GM19324 (cell line): ENCODE measurements at regions not wholly inside any gene's neighbourhood (a gene's known extent, or its start where the extent isn't known, plus 50 kb on each side); places are given as distances from the start of the nearest gene placed in this dataset.
"Not testable (repeated sequence)": the region's sequence is repeated elsewhere in the genome, so short reads cannot be mapped to it uniquely, and the experiment has no call there.

Source experiments
- ATAC-seq: cut with Tn5 transposase; IDR thresholded peaks from one replicate; pipeline ENCODE4 v1.9.1; 2021; ENCODE audit warnings: mild to moderate bottlenecking, moderate library complexity; ENCODE audit not compliant: unreplicated experiment, low FRiP score

DNA sequence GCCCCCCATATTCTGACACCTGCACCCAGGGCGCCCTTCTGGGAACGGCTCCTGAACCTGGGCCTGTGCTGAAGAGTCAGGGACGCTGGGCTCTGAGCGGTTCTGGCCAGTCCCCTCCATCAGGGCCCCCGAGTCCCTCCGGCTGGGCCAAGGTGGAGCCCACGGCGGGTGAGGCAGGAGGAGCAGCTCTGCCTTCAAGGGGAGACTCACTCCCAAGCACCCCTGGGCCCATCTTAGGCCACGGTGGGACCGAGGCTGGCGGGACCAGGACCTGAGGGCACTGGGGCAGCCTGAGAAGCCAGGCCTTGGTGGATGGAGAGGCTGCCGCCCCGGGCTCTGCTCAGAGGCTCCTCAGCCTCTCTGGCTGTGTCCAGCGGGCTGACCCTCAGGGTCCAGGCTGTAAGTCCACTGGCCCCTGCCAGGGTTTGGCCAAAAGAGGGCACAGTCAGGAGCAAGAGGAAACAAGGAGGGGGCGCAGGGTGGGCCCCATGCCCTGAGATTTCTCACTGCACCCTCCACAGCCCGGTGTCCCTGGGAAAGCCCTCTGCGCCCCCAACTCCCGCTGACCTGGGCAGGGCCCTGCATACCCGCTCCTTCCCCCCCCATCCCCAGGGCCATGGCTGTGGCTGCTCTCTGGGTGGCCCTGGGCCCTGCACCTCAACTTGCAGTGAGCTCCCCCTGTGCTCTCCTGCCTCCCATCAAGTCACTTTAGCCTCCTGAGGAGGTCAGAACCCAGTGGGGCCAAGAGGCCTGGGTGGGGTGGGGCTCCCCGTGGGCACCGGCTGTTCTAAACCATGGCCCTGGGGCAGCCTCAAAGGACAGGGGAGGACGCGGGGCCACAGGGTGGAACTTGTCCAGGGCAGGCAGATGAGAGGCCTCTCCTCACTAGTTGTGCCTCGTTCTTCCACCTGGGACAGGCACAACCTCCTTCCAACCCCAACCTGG lies 266.4 kb upstream of the SFSWAP start:
- no peak for ATAC-seq

DNA sequence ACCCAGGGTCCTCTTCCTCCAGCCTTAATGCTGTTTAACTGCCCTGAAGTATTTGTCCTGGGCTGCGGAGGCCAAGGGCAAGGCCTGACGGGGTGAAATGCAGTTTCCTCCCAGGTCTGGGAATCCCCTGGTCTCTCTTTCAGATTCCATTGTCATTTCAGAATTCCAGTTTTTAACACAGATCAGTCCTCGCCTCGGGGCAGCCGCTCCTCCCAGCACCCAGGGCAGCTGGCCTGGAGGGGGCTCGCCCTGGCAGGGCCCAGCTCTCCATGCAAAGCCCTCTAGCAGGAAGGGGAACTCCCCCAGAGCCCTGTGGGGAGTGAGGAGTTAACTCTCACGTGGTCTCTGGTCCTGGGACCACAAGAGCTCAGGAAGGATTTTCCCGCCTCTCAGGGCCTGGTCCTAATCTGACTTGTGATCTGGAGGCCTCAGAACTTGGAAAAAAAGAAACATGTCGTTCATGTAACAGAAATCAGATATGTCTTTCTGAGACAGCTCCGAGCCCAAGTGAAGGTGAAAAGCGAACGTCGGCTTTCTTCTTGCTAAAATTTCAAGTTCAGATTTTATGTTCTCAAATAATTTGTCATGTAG lies 265.6 kb upstream of the SFSWAP start:
- no peak for ATAC-seq

DNA sequence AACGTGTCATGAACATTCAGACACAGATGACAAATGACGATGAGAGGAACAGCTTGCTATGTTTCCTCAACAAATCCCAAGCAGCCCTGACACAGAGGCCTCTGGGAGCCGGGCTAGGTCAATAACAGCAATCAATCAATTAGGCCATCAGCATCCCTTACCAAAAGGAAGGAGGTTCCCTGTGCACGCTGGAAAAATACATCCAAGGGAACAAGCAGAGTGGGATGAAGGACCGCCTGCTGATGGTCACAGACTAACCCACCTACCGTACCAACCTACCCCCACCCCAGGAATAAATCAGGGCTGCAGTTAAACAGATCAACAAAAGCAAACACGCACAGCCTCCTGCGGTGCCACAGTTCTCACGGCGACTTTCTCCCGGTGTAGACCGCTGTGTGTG lies 265.1 kb upstream of the SFSWAP start:
- no peak for ATAC-seq

DNA sequence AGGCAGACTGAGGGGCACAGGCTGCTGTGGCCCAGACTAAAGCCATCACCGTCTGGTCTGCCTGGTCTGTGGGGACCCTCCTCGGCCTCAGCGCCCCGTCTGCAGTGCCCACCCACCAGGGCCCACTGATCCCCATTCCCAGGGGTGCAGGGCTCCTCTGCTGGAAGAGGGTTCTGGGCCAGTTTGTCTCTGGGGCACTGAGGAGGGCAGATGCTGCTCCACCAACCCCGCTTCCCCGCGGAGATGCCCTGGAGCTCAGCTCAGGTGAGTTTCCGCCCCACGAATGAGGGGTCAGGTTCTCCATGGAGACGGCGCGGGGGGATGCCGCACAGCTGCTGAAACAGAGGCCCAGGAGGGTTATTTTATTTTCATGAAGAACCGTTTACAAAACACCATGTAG lies 263.3 kb upstream of the SFSWAP start:
- ATAC-seq = not testable (repeated sequence)

DNA sequence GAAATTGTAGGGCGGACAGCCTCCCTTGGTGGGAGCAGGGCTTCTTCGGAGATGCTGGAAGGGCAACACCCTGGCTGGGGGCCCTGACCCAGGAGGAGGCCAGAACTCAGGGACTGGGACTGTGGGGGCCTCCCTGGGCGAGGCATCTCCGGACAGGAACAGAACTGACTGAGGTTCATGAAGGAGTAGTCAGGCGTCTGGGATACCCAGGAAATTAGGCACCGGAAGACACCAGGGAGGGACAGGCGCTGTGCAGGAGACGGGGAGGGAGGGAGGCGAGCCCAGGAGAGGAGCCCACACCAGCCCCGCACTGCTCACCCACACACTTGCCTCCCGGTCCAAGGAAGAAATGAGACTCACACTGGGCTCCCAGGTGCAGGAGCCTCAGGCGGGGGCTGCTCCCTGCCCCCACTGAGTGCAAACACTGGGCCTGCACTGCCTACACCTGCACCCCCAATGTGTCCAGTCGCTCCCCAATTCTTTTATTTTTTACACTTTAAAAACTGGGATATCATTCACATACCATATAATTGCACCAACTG lies 262.6 kb upstream of the SFSWAP start:
- ATAC-seq = no peak

DNA sequence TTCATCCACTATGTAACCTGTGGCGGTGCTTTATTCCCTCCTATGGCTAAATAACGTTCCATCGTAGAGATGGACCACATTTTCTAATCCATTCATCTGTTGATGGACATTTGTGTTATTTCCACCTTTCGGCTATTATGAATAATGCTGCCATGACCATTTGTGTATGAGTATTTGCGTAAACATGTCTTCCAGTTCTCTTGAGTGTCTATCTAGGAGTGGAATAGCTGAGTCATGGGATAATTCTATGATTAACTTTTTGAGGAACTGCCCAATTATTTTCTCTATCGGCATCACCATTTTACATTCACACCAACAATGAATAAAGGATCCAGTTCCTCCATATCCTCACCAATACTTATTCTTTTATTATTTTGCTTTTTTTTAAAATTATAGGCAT lies 261.9 kb upstream of the SFSWAP start:
- no peak for ATAC-seq

DNA sequence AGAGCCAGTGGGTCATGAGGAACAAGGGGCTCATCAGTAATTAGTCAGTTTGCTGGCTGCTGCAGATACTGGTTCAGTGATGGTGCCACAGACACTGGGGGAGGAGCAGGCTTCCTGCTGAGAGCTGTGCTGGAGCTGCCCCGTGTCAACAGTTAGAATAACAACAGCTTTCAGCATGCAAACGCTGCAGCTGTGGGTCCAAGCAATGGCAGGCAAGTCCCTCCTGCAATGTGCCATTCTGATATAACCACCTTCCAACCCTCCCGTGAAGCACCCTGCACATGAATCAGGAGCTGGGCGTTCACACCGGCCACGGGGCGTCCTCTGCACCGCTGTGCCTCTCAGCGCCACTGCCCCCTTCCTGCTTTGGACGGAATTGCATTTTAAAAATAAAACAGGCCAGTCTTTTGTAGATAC lies 258.4 kb upstream of the SFSWAP start:
- ATAC-seq = no peak

DNA sequence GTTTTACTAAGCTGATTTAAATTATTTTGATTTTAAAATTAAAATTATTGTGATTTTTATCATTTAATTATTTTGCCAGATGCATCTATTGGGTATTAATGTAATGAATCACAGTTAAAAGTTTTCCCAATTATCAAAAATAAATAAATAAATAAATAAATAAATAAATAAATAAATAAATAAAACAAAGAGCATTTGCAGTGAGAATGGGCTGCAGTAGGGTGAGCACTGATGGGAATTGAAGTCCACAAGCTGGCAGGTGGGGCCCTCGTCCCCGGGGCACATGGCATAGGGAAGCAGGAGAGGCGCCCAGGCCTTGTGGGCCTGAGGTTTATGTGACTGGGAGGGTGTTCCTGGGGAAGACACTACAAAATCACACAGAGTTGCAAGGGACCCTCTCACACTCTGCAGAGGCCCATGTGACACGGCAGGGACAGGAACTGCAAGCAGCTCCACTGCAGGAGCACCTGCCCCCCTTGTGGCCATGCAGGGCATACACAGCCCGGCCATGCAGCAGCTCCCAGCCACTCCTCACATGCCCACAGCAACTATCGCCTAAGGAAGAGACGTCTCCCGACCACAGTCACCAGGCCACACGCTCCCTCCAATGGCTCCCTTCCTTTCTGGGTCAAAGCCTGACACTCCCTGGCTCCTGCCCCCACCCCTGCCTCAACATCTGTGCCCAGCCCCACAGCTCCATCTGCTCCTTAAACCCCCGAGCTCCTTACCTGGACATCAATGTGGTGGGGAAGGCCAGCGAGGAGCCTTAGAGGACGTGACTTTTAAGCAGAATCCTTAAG lies 256.3 kb upstream of the SFSWAP start:
- peak; percentile 48 for ATAC-seq

DNA sequence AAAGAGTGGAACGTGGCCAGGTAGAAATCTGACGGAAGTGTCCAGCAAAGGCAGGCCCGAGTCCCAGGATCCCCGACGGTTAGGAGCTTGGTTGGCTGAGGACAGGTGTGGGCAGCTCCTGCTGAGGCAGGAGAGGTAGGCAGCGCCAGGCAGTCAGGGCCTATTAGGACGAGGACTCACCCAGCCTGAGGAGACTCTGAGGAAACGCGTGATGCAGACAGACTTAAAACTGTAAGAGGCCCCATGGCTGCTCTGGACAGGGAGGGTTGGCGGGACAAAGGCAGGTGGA lies 255.7 kb upstream of the SFSWAP start:
- no peak for ATAC-seq

DNA sequence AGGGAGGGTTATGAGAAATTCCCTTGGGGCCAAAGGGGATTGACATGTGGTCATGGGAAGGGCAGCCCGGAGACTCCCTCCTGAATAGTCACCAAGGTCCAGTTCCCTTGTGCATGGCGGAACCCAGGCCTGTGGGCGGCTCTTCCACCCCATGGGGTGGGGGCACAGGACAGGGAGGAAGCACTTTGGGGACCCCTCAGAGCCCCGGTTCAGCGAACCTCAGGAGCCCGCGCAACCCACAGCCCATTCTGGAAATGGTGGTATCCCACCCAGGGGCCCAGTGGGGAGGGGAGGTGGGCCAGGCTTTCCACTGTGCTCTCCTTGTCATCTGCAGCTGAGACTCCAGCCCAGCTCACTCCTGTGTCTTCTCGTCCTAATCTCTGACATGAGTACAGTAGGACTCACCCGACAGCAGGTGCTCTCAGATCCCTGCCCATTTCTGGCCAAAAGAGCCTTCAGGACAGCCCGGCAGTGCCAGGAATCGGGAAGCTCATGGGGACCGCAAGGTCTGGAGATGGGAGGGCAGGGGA lies 255.2 kb upstream of the SFSWAP start:
- ATAC-seq = no peak

DNA sequence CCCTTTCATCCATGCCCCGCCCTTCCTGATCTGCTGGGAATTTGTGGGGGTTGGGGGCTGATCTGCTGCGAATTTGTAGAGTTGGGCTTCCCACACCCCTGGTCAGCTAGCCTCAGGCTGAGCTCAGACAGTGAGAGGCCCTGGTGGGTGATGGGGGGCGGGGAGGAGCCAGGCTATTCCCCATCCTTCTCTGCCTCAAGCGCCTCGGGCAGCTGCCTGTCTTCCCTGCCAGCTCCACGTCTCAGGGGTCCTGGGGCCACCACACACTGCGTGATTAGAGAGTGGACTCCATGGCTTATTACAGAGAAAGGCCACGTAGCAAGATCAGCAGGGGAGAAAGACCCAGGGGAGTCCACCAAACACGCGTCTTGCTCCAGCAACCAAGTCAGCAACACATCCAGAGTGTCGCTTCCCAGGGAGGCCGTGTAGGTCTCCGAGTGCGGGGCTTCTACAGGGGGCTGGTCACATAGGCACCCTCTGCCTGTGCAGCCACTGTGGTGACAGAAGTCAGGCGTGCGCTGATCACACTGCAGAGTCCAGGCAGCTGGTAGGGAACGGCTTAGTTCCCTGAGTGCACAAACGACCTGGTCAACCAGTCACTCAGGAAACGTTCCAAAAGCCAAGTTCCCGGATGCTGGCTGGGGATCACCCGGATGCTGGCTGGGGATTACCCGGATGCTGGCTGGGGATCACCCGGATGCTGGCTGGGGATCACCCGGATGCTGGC lies 254.4 kb upstream of the SFSWAP start:
- ATAC-seq = no peak

DNA sequence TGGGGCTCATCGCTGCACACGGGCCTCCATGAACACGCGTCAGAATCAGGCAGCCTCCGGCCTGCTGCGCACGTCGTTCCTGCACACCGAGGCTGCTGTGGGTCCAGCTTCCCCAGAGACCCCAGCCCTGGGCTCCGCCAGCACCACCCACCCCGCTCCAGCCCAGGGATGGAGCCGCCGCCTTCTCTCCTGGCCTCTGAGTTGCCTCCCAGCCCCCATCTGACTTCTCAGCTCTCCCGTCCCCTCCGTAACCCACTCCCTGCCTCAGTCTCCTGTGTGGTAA lies 253.9 kb upstream of the SFSWAP start:
- no peak for ATAC-seq

DNA sequence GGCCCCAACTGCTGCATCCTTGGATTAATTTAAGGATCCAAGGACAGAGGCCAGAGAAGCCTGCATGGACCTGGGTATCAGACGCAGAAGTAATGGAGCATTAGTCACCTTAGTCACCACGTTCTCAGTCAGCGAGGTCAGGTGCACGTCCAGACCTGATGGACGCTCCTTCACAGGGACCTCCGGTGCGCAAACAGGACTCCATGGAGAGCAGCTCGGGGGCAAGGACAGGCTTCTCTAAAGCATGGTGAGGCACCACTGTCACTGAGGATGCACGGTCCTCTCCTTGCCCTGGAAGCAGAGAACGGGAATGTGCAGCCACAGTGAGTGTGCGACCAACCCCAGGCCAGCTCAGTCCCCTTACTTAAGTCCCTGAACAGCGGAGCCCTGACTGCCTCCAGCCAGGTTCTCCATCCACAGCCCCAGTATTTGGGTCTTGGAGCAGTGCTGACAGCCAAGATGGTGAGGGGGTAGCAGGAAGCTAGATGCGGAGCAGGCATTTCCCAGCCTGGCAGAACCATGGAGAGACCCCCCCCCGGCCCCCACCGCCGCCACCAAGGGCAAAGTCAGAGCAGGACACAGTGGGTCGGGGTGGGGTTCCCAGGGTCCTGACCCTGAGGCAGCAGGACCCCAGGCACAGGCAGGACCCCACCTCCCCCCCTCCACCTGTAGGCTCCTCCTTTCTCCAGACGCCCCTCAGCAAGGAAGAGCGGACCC lies 253.4 kb upstream of the SFSWAP start:
- ATAC-seq = no peak

DNA sequence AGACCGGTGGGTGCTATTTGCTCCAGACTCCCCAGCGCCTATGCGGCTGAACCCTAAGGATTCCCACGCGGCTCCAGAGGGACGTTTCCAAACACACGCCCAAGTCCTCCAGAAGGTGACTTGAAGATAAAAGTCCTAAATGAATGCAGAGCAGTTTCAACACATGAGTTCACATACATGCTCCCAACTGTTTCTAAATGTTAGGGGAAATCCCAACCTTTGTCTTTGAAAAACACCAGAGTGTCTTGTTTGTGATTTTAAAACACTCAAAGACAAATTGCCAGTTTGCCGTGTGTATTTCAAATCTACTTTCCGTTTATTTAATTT lies 252.9 kb upstream of the SFSWAP start:
- ATAC-seq = no peak

DNA sequence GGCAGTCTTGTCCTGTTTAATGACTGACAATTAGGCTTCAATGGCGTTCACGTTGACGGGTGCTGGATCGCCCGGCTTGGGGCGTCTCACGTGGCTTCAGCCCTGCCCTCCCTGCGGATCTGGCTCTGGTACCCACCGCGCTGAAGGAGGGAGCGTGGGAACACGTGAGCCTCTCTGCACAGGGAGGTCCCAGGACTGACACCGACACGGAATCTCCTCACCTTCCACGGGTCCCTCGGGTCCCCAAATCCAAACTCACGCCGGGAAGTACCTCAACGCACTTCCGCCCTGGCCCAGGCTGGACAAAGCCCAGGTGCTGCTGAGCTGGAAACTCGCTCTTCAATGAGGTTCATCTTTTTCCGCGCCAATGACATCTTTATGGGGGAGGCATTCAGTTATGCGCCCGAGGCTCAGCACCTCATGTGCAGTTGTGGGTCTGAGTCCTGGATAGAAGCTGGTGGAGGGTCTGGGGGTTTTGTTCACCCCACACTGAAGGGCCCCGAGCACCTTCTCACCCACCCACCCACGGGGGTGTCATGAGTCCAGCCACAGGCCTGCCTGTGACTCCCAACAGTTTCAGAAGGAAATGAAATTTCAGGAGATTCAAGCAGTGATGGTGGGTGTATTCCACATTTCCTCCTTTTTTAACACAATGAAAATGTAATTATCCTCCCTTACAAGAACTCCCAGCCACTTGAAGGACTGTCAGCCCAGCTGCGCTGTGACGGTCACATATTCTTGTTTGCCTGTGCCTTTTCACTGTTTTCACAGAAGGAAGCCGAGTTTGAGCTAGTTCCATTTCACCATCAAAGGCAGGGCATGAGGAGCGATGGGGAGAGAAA lies 251.7 kb upstream of the SFSWAP start:
- ATAC-seq = no peak

DNA sequence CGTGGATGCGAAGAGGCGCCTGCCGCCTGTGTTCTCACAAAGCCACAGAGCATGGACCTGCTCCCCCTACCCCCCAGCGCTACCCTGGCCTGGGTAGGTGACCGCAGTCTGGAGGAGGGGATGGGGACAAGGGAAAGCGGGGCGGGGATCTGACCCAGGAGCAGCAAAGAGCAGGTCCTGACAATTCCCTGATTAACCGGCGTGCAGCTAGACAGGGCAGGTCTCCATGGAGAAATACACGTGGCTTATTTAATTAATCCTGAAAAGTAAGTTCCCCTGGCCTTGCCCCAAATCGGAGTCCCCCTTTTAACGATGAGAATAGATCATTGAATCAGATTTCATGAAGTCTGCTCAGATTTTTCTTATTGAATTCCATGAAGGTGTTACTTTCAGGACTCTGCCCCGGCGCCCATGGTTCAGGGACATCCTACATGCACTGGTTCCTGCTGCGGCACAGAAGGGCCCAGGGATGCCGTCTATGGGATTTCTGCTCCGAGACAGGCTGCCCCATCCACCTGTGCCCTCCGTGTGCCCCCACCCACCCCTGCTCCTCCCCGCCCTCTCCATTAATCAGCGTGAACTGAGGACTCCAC lies 251.0 kb upstream of the SFSWAP start:
- ATAC-seq = no peak

DNA sequence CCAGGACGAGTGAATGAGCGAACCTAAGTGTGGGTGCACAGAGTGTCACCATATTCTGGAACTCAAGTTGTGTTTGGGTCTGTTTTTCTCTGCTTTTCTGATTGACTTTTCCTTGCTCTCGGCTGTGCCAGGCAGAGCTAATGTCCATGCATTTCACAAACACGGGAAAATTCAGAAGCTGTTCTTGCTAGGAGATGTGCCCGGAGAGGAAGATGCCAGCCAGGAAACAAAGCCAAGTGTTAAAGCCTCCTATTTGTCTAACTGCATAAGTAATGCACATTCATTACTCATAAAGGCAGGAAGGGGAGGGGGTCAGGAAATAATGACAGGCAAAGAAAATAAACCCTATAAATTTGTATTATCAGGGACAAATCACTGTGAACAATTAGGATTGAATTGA lies 250.4 kb upstream of the SFSWAP start:
- ATAC-seq = no peak

DNA sequence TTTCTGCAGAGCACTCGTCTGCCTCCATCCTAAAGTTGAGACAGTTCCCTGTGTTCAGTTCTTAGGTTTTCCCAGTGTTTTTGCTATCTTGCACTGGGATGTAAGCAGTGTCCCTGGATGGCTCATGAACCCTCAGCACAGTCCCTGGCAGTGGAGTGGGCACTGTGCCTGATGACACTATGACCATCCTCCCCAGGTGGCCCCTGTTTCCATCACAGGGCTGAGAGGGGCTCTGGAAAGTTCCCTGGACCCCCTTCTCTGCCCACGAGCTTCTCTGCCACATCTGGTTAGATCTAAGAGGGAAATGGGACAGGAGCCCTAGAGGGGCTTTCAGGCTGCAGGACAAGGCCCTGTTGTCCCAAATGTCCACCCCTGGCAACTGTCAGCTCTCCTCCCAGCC lies 249.8 kb upstream of the SFSWAP start:
- ATAC-seq = no peak

DNA sequence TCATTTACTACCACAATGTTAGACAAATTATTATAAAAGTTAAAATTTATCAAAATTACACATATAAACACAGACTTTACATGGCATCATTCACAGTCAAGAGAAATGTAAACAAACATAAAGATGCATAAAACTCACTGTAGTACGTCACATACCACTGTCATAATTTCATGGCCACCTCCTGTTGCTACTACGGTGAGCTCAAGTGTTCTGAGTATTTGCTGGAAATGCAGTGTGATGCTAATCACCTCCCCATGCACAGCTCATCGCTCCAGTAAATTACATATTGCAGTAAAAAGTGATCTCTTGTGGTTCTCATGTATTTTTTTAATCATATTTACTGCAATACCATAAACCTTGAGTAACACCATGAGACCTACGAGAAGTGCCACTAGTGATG lies 247.7 kb upstream of the SFSWAP start:
- ATAC-seq = no peak
